ENCODE measurements at regions not wholly inside any gene's neighbourhood (a gene's known extent, or its start where the extent isn't known, plus 50 kb on each side); places are given as distances from the start of the nearest gene placed in this dataset.

GRCh38 chr14:76287063-76287462 lies 88.9 kb upstream of the ESRRB start:
- TF ChIP-seq EZH2phosphoT487 (IDR thresholded peaks at IDR 0.05; ENCODE audit: borderline replicate concordance, low read length) (no peak), CTCF (IDR thresholded peaks at IDR 0.05; ENCODE audit: low read depth, low read length, poor library complexity, severe bottlenecking) (no peak)
